Smooth muscle cell of the brain vasculature (primary cell): ENCODE measurements at regions not wholly inside any gene's neighbourhood (a gene's known extent, or its start where the extent isn't known, plus 50 kb on each side); places are given as distances from the start of the nearest gene placed in this dataset.
"Not testable (repeated sequence)": the region's sequence is repeated elsewhere in the genome, so short reads cannot be mapped to it uniquely, and the experiment has no call there.

Experiments used
- DNase-seq: peaks from one replicate; pipeline ENCODE4 v3.0.0-alpha.2; 2012; ENCODE audit warnings: low read depth, low spot score

GRCh38 chr5:54822324-54822687 lies 163.1 kb downstream of the ESM1 start:
- no peak for DNase-seq

GRCh38 chr5:54821445-54822323 lies 163.7 kb downstream of the ESM1 start:
- no peak for DNase-seq

GRCh38 chr5:54820346-54821134 lies 164.9 kb downstream of the ESM1 start:
- DNase-seq: no peak

- DNase-seq: no peak
Measured at GRCh38 chr5:54807421-54807820, 178.0 kb downstream of the ESM1 start.

- DNase-seq: no peak
Measured at GRCh38 chr5:54804521-54804920, 180.9 kb downstream of the ESM1 start.

- no peak for DNase-seq
Measured at GRCh38 chr5:54804086-54804485, 181.3 kb downstream of the ESM1 start.

- DNase-seq: no peak
Measured at GRCh38 chr5:54803471-54804011, 181.9 kb downstream of the ESM1 start.

- no peak for DNase-seq
Measured at GRCh38 chr5:54799645-54800044, 185.7 kb downstream of the ESM1 start.

GRCh38 chr5:54795777-54796176 lies 189.6 kb downstream of the ESM1 start:
- no peak for DNase-seq

- DNase-seq: no peak
Measured at GRCh38 chr5:54795284-54795683, 190.1 kb downstream of the ESM1 start.

GRCh38 chr5:54794135-54794975 lies 191.0 kb downstream of the ESM1 start:
- no peak for DNase-seq

GRCh38 chr5:54793468-54794134 lies 191.8 kb downstream of the ESM1 start:
- DNase-seq: no peak

- DNase-seq: no peak
Measured at GRCh38 chr5:54792611-54793404, 192.6 kb downstream of the ESM1 start.

- DNase-seq: not testable (repeated sequence)
Measured at GRCh38 chr5:54787910-54788309, 197.5 kb downstream of the ESM1 start.

GRCh38 chr5:54785729-54786591 lies 199.4 kb downstream of the ESM1 start:
- DNase-seq: no peak

- DNase-seq: no peak
Measured at GRCh38 chr5:54778783-54779182, 206.6 kb downstream of the ESM1 start.

GRCh38 chr5:54775645-54776044 lies 209.7 kb downstream of the ESM1 start:
- DNase-seq: no peak

- no peak for DNase-seq
Measured at GRCh38 chr5:54774281-54775170, 210.9 kb downstream of the ESM1 start.
